Ectodermal cell (in vitro differentiated cells): ENCODE measurements at regions not wholly inside any gene's neighbourhood (a gene's known extent, or its start where the extent isn't known, plus 50 kb on each side); places are given as distances from the start of the nearest gene placed in this dataset.

Source experiments
- H3K27ac ChIP-seq: 2 replicates; pipeline ENCODE4 v1.7.0; 2013; ENCODE audit warnings: mild to moderate bottlenecking, low read depth, low read length; ENCODE audit not compliant: insufficient read depth, poor library complexity, severe bottlenecking
- H3K27me3 ChIP-seq: 2 replicates; pipeline ENCODE4 v1.7.0; 2013; ENCODE audit warnings: mild to moderate bottlenecking, low read length; ENCODE audit not compliant: insufficient read depth, control insufficient read depth, poor library complexity, severe bottlenecking
- H3K36me3 ChIP-seq: one replicate; pipeline ENCODE4 v1.7.0; 2013; ENCODE audit warnings: low read length; ENCODE audit not compliant: control insufficient read depth, insufficient read depth
- H3K4me1 ChIP-seq: one replicate; pipeline ENCODE4 v1.7.0; 2013; ENCODE audit warnings: low read length; ENCODE audit not compliant: control insufficient read depth, insufficient read depth
- H3K4me3 ChIP-seq: 2 replicates; pipeline ENCODE4 v1.7.0; 2013; ENCODE audit warnings: low read depth, low read length, control low read depth; ENCODE audit not compliant: insufficient read depth
- H3K9me3 ChIP-seq: 2 replicates; pipeline ENCODE4 v1.7.0; 2013; ENCODE audit warnings: mild to moderate bottlenecking, low read length, moderate library complexity; ENCODE audit not compliant: control insufficient read depth
- WGBS, 2 experiments: methylation state at CpG; one replicate each; pipeline ENCODE4 v1.1.7; 2013; ENCODE audit warnings: missing lambda C conversion rate in 2 of 2; 5-methylcytosine and 5-hydroxymethylcytosine counted together

GRCh38 chr5:142386137-142387023 is 61.6 kb upstream of the SPRY4 start:
- no peak overlapping the region for H3K27ac ChIP-seq
- peaks cover 21% of the 10 kb centered on the region for H3K4me1 ChIP-seq
- no peak overlapping the region for H3K4me3 ChIP-seq
- H3K36me3 ChIP-seq, result no peaks in the 10 kb centered on the region
- no peaks in the 10 kb centered on the region for H3K27me3 ChIP-seq
- no peaks in the 10 kb centered on the region for H3K9me3 ChIP-seq
- 82 to 83% methylated on average over 8 of the region's 8 CpGs for WGBS, 2 experiments

GRCh38 chr5:142385194-142385593 is 60.4 kb upstream of the SPRY4 start:
- Histone ChIP-seq H3K27ac (no peak overlapping the region), H3K36me3 (no peaks in the 10 kb centered on the region), H3K9me3 (no peaks in the 10 kb centered on the region), H3K27me3 (no peaks in the 10 kb centered on the region), H3K4me1 (peaks cover 15% of the 10 kb centered on the region), H3K4me3 (no peak overlapping the region)
- WGBS, 2 experiments, result 81 to 84% methylated on average over 5 of the region's 5 CpGs

GRCh38 chr5:142384014-142384413 is 59.2 kb upstream of the SPRY4 start:
- 88 to 96% methylated on average over 3 of the region's 3 CpGs for WGBS, 2 experiments
- H3K27ac ChIP-seq, result no peak overlapping the region
- H3K36me3 ChIP-seq, result no peaks in the 10 kb centered on the region
- no peak overlapping the region for H3K4me3 ChIP-seq
- H3K27me3 ChIP-seq, result no peaks in the 10 kb centered on the region
- no peaks in the 10 kb centered on the region for H3K9me3 ChIP-seq
- H3K4me1 ChIP-seq, result peaks cover 8% of the 10 kb centered on the region

- 66 to 75% methylated on average over 2 of the region's 2 CpGs for WGBS, 2 experiments
- Histone ChIP-seq H3K4me3 (no peak overlapping the region), H3K27ac (no peak overlapping the region), H3K36me3 (no peaks in the 10 kb centered on the region), H3K9me3 (no peaks in the 10 kb centered on the region), H3K27me3 (no peaks in the 10 kb centered on the region), H3K4me1 (peaks cover 7% of the 10 kb centered on the region)
Measured at GRCh38 chr5:142382186-142382585, 57.4 kb upstream of the SPRY4 start.

- Histone ChIP-seq H3K4me1 (no peaks in the 10 kb centered on the region), H3K36me3 (no peaks in the 10 kb centered on the region), H3K9me3 (no peaks in the 10 kb centered on the region), H3K27ac (no peak overlapping the region), H3K4me3 (no peak overlapping the region), H3K27me3 (no peaks in the 10 kb centered on the region)
- WGBS, 2 experiments, result 88 to 90% methylated on average over 4 to 5 of the region's 5 CpGs
Measured at GRCh38 chr5:142378737-142379634, 54.2 kb upstream of the SPRY4 start.

- Histone ChIP-seq H3K9me3 (no peaks in the 10 kb centered on the region), H3K4me3 (no peak overlapping the region), H3K4me1 (no peaks in the 10 kb centered on the region), H3K27me3 (no peaks in the 10 kb centered on the region), H3K36me3 (no peaks in the 10 kb centered on the region), H3K27ac (no peak overlapping the region)
- WGBS, 2 experiments, result 74% methylated on average over 8 of the region's 8 CpGs
Measured at GRCh38 chr5:142375944-142376411, 51.2 kb upstream of the SPRY4 start.
